DMS114 treated with DMSO at 0.1 percent for 48 hours (cell line): ENCODE measurements at regions not wholly inside any gene's neighbourhood (a gene's known extent, or its start where the extent isn't known, plus 50 kb on each side); places are given as distances from the start of the nearest gene placed in this dataset.

Experiments
- DNase-seq: peaks from one replicate; lab custom pipeline; 2025; ENCODE audit not compliant: unreplicated experiment; lab: John Stamatoyannopoulos, UW

DNA sequence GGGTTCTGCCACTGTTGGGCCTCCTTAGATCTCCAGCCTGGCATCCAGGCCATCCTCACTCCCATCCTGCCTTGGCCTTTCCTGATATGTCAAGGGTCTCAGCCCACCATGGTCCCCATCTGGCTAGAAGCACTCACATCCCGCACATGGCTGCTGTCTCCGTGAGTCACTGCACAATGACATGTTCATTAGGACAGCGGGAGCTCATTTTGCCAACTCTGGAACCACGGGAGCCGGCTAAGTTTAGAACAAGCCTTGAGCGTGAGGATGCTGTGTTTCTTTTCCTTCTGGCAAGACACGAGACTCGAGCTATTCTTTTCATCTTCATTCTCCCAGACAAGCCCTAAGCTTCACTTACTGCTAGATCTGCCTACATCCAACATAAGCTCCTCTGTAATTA is 65.7 kb upstream of the KSR1 start:
- DNase-seq: no peak

DNA sequence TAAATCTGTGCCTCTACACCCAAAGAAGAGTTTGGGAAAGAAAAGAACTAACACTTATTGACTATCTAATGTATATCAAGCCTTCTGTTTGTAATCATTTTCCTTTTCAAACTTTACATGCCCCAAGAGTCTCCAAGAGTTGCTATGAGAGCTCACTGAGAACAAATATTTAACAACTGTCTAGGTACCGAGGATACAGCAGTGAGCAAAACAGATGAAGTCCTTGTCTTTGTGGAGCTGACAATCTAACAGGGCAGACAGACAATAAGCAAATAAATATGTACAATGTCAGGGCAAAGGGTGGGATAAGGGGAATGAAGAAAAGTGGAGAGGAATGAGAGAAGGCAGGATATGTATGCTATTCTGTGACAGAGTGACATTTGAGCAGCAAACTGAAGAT is 64.8 kb upstream of the KSR1 start:
- DNase-seq: no peak

DNA sequence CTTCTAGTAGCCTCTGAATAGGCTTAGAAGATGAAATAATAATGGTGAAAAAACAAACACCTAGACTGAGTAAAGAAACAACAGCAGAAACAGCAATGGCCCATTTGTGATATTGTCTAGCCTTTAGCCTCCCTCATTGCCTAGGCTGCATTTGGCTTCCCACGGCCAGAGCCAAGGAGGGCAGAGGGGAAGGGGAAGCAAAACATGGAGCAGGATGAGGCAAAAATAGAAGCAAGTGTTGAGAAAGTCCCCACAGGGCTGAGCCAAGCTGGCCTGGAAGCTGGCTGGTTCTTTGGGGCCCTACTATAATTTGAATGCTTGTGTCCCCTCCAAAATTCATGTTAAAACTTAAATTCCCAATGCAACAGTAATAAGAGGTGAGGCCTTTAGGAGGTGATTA is 60.2 kb upstream of the KSR1 start:
- no peak for DNase-seq

DNA sequence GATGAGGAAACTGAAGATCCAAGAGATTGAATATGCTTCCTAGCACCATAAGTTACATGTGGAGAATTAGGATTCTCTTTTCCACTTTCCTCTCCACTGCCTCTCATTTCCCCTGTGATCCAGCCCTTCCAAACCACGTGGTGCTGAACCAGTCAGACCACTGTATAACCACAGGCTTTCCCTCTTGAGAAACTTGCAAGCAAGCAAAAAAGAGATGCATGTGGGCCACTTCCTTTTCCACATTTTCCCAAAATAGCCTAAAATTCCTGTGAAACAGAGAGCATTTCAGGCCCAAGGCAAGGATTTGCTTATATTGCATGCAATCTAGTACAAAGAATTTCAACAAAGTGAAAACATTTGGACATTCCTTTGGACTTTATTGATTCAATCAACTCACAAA is 59.3 kb upstream of the KSR1 start:
- no peak for DNase-seq

DNA sequence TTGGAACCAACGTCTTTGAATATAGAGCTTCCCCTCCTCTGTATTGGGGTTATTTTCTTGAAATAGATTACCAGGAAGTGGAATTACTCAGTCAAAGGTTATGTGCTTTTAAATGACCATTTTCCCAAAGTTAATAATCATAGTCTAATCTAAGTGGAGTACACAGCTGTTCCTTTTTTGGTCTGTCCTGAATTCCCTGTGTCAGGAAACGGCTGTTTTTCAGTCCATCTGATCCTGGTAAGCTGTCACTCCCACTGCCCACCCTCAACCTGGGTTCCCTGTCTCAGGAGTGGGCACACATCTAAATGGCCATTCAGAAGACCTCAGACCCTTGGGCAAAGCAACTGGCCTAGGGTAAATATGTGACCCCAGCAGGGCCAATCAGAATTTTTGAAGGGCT is 57.6 kb upstream of the KSR1 start:
- no peak for DNase-seq

DNA sequence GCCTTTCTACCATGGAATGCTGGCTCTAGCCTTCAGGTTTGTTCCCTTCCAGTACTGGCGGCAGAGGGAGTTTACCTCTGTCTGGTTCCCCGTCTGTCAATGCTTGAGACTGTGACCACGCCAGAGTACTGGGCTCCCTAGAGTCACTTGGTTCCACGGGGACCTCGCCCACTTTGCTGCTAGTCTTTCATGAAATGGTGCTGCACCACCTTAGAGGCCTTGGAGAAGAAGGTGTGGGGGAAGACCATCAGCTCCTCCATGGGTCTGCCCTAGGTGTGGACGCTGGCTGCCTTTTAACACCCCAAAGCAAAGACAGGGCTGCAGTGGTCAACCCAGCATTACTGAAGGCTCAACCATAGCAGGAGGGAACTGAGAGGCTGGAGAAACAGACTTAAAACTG is 55.3 kb upstream of the KSR1 start:
- no peak for DNase-seq

DNA sequence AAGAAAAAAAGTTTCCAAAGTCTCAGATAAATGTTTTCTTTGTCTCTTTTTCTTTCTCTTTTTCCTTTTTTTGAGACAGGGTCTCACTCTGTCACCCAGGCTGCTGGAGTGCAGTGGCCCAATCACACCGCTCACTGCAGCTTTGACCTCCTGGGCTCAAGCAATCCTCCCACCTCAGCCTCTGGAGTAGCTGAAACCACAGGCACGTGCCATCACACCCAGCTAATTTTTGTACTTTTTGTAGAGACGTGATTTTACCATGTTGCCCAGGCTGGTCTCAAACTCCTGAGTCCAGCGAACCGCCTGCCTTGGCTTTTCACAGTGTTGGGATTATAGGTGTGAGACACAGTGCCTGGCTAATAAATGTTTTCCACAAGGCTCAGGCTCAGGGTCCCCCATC is 53.3 kb upstream of the KSR1 start:
- DNase-seq: no peak

DNA sequence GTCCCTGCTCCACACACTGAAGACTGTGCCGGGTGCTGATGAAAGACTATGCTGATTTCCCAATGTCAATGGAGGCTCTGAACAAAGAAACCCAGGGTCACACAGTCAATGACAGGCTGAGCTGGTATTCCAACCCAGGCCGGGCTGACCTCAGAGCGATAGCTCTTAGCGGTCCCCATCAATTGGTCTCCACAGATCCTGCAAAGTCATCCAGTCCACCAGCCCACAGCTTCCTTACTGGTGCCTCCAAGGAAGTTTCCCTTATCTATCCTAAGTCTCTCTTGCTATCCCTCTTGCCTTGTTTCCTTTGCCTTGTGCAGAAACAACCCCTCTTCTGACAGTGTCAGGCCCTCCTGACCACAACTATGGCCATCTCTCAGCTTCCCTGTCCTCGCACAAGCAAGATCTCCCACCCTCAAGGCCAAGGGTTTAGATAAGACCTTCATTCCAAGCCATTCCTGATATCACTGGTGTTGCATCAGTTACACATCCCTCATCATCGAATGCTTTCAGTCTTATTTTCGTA is 52.7 kb upstream of the KSR1 start:
- DNase-seq: no peak

DNA sequence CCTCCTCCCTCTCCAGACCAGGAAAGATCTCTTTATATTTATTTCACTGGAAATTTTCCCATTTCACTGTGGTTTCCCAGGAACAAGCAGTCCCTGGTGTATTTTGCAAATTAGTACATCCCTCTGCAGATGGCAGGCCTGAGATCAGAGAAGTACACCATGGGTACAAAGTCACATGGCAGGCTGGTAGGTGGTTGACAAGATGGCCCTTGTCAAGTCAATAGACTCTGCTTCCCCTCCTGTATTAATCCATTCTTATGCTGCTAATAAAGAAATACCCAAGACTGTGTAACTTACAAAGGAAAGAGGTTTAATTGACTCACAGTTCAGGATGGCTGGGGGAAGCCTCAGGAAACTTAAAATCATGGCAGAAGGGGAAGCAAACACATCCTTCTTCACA is 51.6 kb upstream of the KSR1 start:
- no peak for DNase-seq
